Bronchial epithelial cell (primary cell): ENCODE measurements at regions not wholly inside any gene's neighbourhood (a gene's known extent, or its start where the extent isn't known, plus 50 kb on each side); places are given as distances from the start of the nearest gene placed in this dataset.

ENCODE experiments used
- DNase-seq: peaks from one replicate; pipeline ENCODE4 v3.0.0-alpha.2; 2010; ENCODE audit warnings: low read depth
- FAIRE-seq: peaks from 2 replicates; lab custom pipeline; 2011; peaks lifted over from hg19 to GRCh38; lab: Jason Lieb, UNC
- H3K27me3 ChIP-seq: 2 replicates; pipeline ENCODE4 v1.5.1; 2011; ENCODE audit warnings: low read length; ENCODE audit not compliant: control insufficient read depth, insufficient read depth
- H3K36me3 ChIP-seq: 2 replicates; pipeline ENCODE4 v1.5.1; 2011; ENCODE audit warnings: low read length; ENCODE audit not compliant: control insufficient read depth, insufficient read depth
- H3K4me3 ChIP-seq: 2 replicates; pipeline ENCODE4 v1.5.1; 2011; ENCODE audit warnings: mild to moderate bottlenecking, low read depth, low read length, control low read depth
- CTCF ChIP-seq: IDR thresholded peaks from 2 replicates; pipeline ENCODE4 v1.5.1; 2011; ENCODE audit warnings: mild to moderate bottlenecking, moderate library complexity, low read length, control low read depth, inconsistent platforms; ENCODE audit not compliant: insufficient read depth, severe bottlenecking

- no peak overlapping the region for H3K4me3 ChIP-seq
- H3K27me3 ChIP-seq = no peaks in the 10 kb centered on the region
- FAIRE-seq (no peak), DNase-seq (no peak)
- no peaks in the 10 kb centered on the region for H3K36me3 ChIP-seq
- no peak for TF ChIP-seq CTCF
Measured at GRCh38 chr5:142491270-142491669, 166.4 kb upstream of the SPRY4 start.

- TF ChIP-seq CTCF = no peak
- DNase-seq (peak; percentile 67), FAIRE-seq (no peak)
- Histone ChIP-seq H3K27me3 (no peaks in the 10 kb centered on the region), H3K4me3 (no peak overlapping the region), H3K36me3 (no peaks in the 10 kb centered on the region)
Measured at GRCh38 chr5:142486581-142486980, 161.8 kb upstream of the SPRY4 start.

GRCh38 chr5:142486020-142486419 is 161.2 kb upstream of the SPRY4 start:
- H3K27me3 ChIP-seq = no peaks in the 10 kb centered on the region
- FAIRE-seq (no peak), DNase-seq (no peak)
- H3K4me3 ChIP-seq = no peak overlapping the region
- no peak for TF ChIP-seq CTCF
- H3K36me3 ChIP-seq = no peaks in the 10 kb centered on the region

GRCh38 chr5:142484821-142485387 is 160.1 kb upstream of the SPRY4 start:
- no peak for TF ChIP-seq CTCF
- DNase-seq (no peak), FAIRE-seq (no peak)
- Histone ChIP-seq H3K4me3 (no peak overlapping the region), H3K36me3 (no peaks in the 10 kb centered on the region), H3K27me3 (no peaks in the 10 kb centered on the region)

- no peak overlapping the region for H3K4me3 ChIP-seq
- H3K36me3 ChIP-seq = no peaks in the 10 kb centered on the region
- TF ChIP-seq CTCF = no peak
- DNase-seq = no peak
- no peak for FAIRE-seq
- no peaks in the 10 kb centered on the region for H3K27me3 ChIP-seq
Measured at GRCh38 chr5:142482207-142482606, 157.4 kb upstream of the SPRY4 start.

GRCh38 chr5:142481410-142481809 is 156.6 kb upstream of the SPRY4 start:
- Histone ChIP-seq H3K4me3 (no peak overlapping the region), H3K36me3 (no peaks in the 10 kb centered on the region), H3K27me3 (no peaks in the 10 kb centered on the region)
- no peak for TF ChIP-seq CTCF
- no peak for FAIRE-seq
- no peak for DNase-seq
